Lower leg skin (tissue), 3 donors: ENCODE measurements at regions not wholly inside any gene's neighbourhood (a gene's known extent, or its start where the extent isn't known, plus 50 kb on each side); places are given as distances from the start of the nearest gene placed in this dataset.

ENCODE experiments used
- POLR2A ChIP-seq, 2 donors: fragments of 450-650 bp; IDR thresholded peaks; one replicate each; pipeline ENCODE4 v1.6.1; 2016 to 2017; ENCODE audit warnings: antibody characterized with exemption in 2 of 2, mild to moderate bottlenecking in 1 of 2, moderate library complexity in 1 of 2
- TF ChIP-seq, protein P1 (sequence below), 3 donors: fragments of 450-650 bp; IDR thresholded peaks; one replicate each; pipeline ENCODE4 v1.5.1; 2016; ENCODE audit warnings: antibody characterized with exemption in 3 of 3, mild to moderate bottlenecking in 3 of 3, moderate library complexity in 2 of 3

DNA sequence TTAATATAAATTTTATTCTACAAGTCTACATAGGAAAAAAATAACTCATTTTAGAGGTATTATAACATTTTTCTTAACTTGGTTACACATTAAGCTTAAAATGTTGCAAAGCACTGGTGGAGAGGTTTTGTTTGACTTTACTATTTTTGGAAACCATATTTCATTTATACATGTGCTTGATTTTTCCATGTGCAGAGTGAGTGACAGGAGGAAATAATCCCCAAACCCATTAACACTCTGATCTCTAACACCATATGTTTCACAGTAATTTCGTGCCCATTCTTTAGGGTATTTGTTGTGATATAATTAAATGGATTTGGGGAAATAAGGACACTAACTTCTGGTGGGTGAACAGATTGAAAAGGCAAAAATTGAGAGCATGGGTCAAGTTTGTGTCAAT is 2124.4 kb upstream of the PCDH20 start:
- TF ChIP-seq, protein P1, sequence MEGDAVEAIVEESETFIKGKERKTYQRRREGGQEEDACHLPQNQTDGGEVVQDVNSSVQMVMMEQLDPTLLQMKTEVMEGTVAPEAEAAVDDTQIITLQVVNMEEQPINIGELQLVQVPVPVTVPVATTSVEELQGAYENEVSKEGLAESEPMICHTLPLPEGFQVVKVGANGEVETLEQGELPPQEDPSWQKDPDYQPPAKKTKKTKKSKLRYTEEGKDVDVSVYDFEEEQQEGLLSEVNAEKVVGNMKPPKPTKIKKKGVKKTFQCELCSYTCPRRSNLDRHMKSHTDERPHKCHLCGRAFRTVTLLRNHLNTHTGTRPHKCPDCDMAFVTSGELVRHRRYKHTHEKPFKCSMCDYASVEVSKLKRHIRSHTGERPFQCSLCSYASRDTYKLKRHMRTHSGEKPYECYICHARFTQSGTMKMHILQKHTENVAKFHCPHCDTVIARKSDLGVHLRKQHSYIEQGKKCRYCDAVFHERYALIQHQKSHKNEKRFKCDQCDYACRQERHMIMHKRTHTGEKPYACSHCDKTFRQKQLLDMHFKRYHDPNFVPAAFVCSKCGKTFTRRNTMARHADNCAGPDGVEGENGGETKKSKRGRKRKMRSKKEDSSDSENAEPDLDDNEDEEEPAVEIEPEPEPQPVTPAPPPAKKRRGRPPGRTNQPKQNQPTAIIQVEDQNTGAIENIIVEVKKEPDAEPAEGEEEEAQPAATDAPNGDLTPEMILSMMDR (IDR thresholded peaks at IDR 0.05): no peak
- TF ChIP-seq POLR2A (IDR thresholded peaks at IDR 0.05): no peak
